Breast epithelium (tissue), 4 donors: ENCODE measurements at regions not wholly inside any gene's neighbourhood (a gene's known extent, or its start where the extent isn't known, plus 50 kb on each side); places are given as distances from the start of the nearest gene placed in this dataset.

Experiments
- DNase-seq, 2 donors: peaks; one replicate each; pipeline ENCODE4 v3.0.0-alpha.2; 2019; ENCODE audit warnings: low spot score in 2 of 2
- H3K27ac ChIP-seq, 2 donors: fragments of 200-600 bp; sonication (generic) in 1 of 2; one replicate each; pipeline ENCODE4 v1.5.1; 2016 to 2019; ENCODE audit warnings: mild to moderate bottlenecking in 1 of 2
- H3K27me3 ChIP-seq, 2 donors: fragments of 200-600 bp; sonication (generic) in 1 of 2; one replicate each; pipeline versions ENCODE4 v1.5.1 to v1.6.0; 2017 to 2019; ENCODE audit warnings: control low read depth in 1 of 2, mild to moderate bottlenecking in 1 of 2
- H3K36me3 ChIP-seq: fragments of 200-600 bp; one replicate; pipeline ENCODE4 v1.5.1; 2019
- H3K4me1 ChIP-seq, 2 donors: fragments of 200-600 bp; sonication (generic); one replicate each; pipeline ENCODE4 v1.5.1; 2016 to 2019; ENCODE audit warnings: control low read depth in 1 of 2
- H3K4me3 ChIP-seq, 3 donors: fragments of 200-600 bp; sonication (generic); 1 replicate in 2 of 3; 2 replicates in 1 of 3; pipeline ENCODE4 v1.5.1; 2016 to 2019; ENCODE audit warnings: mild to moderate bottlenecking in 3 of 3, moderate library complexity in 2 of 3
- H3K9me3 ChIP-seq, 2 donors: fragments of 200-600 bp; sonication (generic) in 1 of 2; one replicate each; pipeline ENCODE4 v1.5.1; 2016 to 2019; ENCODE audit warnings: control low read depth in 1 of 2
- CTCF ChIP-seq, 3 donors: fragments of 450-650 bp; IDR thresholded peaks; one replicate each; pipeline ENCODE4 v1.5.1; 2016 to 2017; ENCODE audit warnings: antibody characterized with exemption in 3 of 3, mild to moderate bottlenecking in 3 of 3, moderate library complexity in 3 of 3
- POLR2A ChIP-seq: fragments of 450-650 bp; IDR thresholded peaks from one replicate; pipeline ENCODE4 v1.6.1; 2016; ENCODE audit warnings: antibody characterized with exemption, mild to moderate bottlenecking, moderate library complexity
- POLR2AphosphoS5 ChIP-seq, 3 donors: sonication (generic); formaldehyde crosslinking; IDR thresholded peaks; one replicate each; pipeline ENCODE4 v1.6.1; 2017; ENCODE audit warnings: antibody characterized with exemption in 3 of 3
- intact Hi-C: fragments of 100-400 bp; cut with DNase I; formaldehyde crosslinking; loops from one replicate; pipeline ENCODE4 v1.15.1; 2023; ENCODE audit warnings: low total_unique reads

DNA sequence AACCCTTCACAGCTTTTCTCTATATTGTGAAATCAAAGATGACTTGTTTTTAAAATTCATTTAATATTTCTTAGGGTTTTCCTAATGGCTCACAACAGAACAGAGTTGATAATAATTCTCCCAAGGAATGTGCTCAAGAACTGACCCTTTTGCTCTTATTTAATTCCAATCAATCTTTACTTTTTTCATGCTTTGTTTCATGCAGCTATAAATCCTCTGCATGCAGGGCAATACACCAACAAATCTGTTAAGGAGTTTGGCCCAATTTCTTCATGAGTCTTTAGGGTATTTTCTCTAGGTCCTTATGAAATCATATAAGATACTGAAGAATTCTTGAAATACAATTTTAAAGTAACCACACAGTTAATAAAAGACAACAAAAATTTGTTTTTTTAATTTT is 264.2 kb downstream of the SLC6A15 start:
- H3K27me3 ChIP-seq, result no peaks in the 10 kb centered on the region
- no peaks in the 10 kb centered on the region for H3K9me3 ChIP-seq
- DNase-seq, result no peak
- no peaks in the 10 kb centered on the region for H3K36me3 ChIP-seq
- no peak overlapping the region for H3K27ac ChIP-seq
- no peak for TF ChIP-seq POLR2AphosphoS5 (IDR thresholded peaks at IDR 0.05)
- no peak for TF ChIP-seq CTCF (IDR thresholded peaks at IDR 0.05)
- TF ChIP-seq POLR2A, result no peak
- intact Hi-C loops, result no loop called here
- H3K4me3 ChIP-seq, result no peak overlapping the region
- no peaks in the 10 kb centered on the region for H3K4me1 ChIP-seq

GRCh38 chr12:84644908-84645307 is 267.7 kb downstream of the SLC6A15 start:
- H3K9me3 ChIP-seq, result no peaks in the 10 kb centered on the region
- intact Hi-C loops, result no loop called here
- no peak for DNase-seq

GRCh38 chr12:84643993-84644392 is 268.6 kb downstream of the SLC6A15 start:
- no peaks in the 10 kb centered on the region for H3K27me3 ChIP-seq
- peaks cover 3% of the 10 kb centered on the region for H3K36me3 ChIP-seq
- H3K27ac ChIP-seq, result no peak overlapping the region
- H3K9me3 ChIP-seq, result no peaks in the 10 kb centered on the region
- no peak for DNase-seq
- no peak for TF ChIP-seq POLR2AphosphoS5 (IDR thresholded peaks at IDR 0.05)
- TF ChIP-seq POLR2A, result no peak
- no peak for TF ChIP-seq CTCF (IDR thresholded peaks at IDR 0.05)
- H3K4me3 ChIP-seq, result no peak overlapping the region
- H3K4me1 ChIP-seq, result no peaks in the 10 kb centered on the region
- intact Hi-C loops, result no loop called here

More at GRCh38 chr12:84644908-84645307, 267.7 kb downstream of the SLC6A15 start:
- TF ChIP-seq POLR2AphosphoS5 (IDR thresholded peaks at IDR 0.05) (no peak), POLR2A (no peak), CTCF (IDR thresholded peaks at IDR 0.05) (no peak)
- H3K4me1 ChIP-seq, result no peaks in the 10 kb centered on the region
- no peaks in the 10 kb centered on the region for H3K27me3 ChIP-seq
- H3K27ac ChIP-seq, result no peak overlapping the region
- peaks cover 3% of the 10 kb centered on the region for H3K36me3 ChIP-seq
- no peak overlapping the region for H3K4me3 ChIP-seq

- Histone ChIP-seq H3K27me3 (no peaks in the 10 kb centered on the region), H3K4me3 (no peak overlapping the region), H3K36me3 (peaks cover 3% of the 10 kb centered on the region), H3K9me3 (no peaks in the 10 kb centered on the region), H3K4me1 (no peaks in the 10 kb centered on the region), H3K27ac (no peak overlapping the region)
- TF ChIP-seq POLR2AphosphoS5 (IDR thresholded peaks at IDR 0.05) (no peak), POLR2A (no peak), CTCF (IDR thresholded peaks at IDR 0.05) (no peak)
- no peak for DNase-seq
- intact Hi-C loops, result no loop called here
Measured at GRCh38 chr12:84641940-84642545, 270.6 kb downstream of the SLC6A15 start.

DNA sequence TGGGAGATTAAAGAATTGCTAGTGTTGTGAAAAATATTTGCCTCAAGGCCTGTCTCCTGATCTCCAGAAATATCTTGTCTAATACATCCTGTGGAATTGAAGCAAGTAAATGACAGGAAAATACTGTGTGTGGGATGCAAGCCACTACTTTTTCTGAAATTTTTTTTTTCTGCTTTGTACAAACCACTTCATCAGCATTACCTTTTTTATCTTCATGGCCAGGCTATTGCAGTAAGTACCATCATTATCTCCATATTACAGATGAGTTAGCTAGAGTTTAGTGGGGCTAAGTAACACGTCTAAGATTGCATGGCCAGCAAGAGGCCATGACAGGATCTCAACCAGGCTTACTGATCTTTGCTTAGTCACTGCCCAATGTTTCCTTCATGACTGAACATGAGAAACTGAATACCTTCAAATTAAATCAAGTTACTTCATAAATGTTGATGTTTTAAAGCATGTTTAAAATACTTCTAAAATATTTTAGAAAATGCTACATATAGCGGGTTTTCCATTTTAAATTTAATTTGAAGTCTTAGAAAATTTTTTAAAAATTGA is 273.7 kb downstream of the SLC6A15 start:
- no peak for TF ChIP-seq POLR2AphosphoS5 (IDR thresholded peaks at IDR 0.05)
- no peak for TF ChIP-seq CTCF (IDR thresholded peaks at IDR 0.05)
- no peak for TF ChIP-seq POLR2A
- Histone ChIP-seq H3K4me1 (no peaks in the 10 kb centered on the region), H3K27ac (no peak overlapping the region), H3K4me3 (no peak overlapping the region), H3K27me3 (no peaks in the 10 kb centered on the region), H3K36me3 (peaks cover 3% of the 10 kb centered on the region), H3K9me3 (no peaks in the 10 kb centered on the region)
- DNase-seq, result no peak
- intact Hi-C loops, result no loop called here
